Fibroblast of villous mesenchyme (primary cell): ENCODE measurements at regions not wholly inside any gene's neighbourhood (a gene's known extent, or its start where the extent isn't known, plus 50 kb on each side); places are given as distances from the start of the nearest gene placed in this dataset.

ENCODE experiments used
- DNase-seq: peaks from one replicate; pipeline ENCODE4 v3.0.0-alpha.2; 2010; ENCODE audit warnings: low read depth
- H3K4me3 ChIP-seq: 2 replicates; pipeline ENCODE4 v1.5.1; 2011; ENCODE audit warnings: low read depth, mild to moderate bottlenecking, low read length
- CTCF ChIP-seq: IDR thresholded peaks from 2 replicates; pipeline ENCODE4 v1.5.1; 2012; ENCODE audit warnings: low read depth, mild to moderate bottlenecking, low read length; ENCODE audit not compliant: insufficient read depth

- H3K4me3 ChIP-seq: no peak overlapping the region
- no peak for TF ChIP-seq CTCF
- DNase-seq: no peak
Observed at GRCh38 chr2:175872721-175873120, 129.3 kb downstream of the LNPK start.

GRCh38 chr2:175872005-175872348 lies 130.1 kb downstream of the LNPK start:
- DNase-seq: no peak
- no peak overlapping the region for H3K4me3 ChIP-seq
- no peak for TF ChIP-seq CTCF

- no peak for DNase-seq
- H3K4me3 ChIP-seq: no peak overlapping the region
Observed at GRCh38 chr2:175871331-175872004, 130.6 kb downstream of the LNPK start.

GRCh38 chr2:175865716-175866115 lies 136.4 kb downstream of the LNPK start:
- no peak for TF ChIP-seq CTCF
- no peak for DNase-seq
- H3K4me3 ChIP-seq: no peak overlapping the region

More at GRCh38 chr2:175871331-175872004, 130.6 kb downstream of the LNPK start:
- TF ChIP-seq CTCF: no peak

GRCh38 chr2:175864137-175864850 lies 137.8 kb downstream of the LNPK start:
- no peak for DNase-seq
- no peak overlapping the region for H3K4me3 ChIP-seq
- TF ChIP-seq CTCF: no peak

- TF ChIP-seq CTCF: no peak
- DNase-seq: no peak
- H3K4me3 ChIP-seq: no peak overlapping the region
Observed at GRCh38 chr2:175861958-175862357, 140.1 kb downstream of the LNPK start.
